ENCODE measurements at regions not wholly inside any gene's neighbourhood (a gene's known extent, or its start where the extent isn't known, plus 50 kb on each side); places are given as distances from the start of the nearest gene placed in this dataset.

- TF ChIP-seq CTCF (IDR thresholded peaks at IDR 0.05) (no peak), EZH2 (IDR thresholded peaks at IDR 0.05; ENCODE audit: borderline replicate concordance, insufficient read depth, low read depth, low read length, poor library complexity, severe bottlenecking) (no peak)
Measured at GRCh38 chrX:26873736-26874135, 589.4 kb downstream of the PPP4R3C start.
